ENCODE measurements at regions not wholly inside any gene's neighbourhood (a gene's known extent, or its start where the extent isn't known, plus 50 kb on each side); places are given as distances from the start of the nearest gene placed in this dataset.

- no peak for TF ChIP-seq CTCF (conservative IDR thresholded peaks at IDR 0.05)
- TF ChIP-seq ZFX (IDR thresholded peaks at IDR 0.05): no peak
Observed at GRCh38 chr6:15843764-15844163, 180.9 kb upstream of the DTNBP1 start.
